KMS-11 (cell line): ENCODE measurements at regions not wholly inside any gene's neighbourhood (a gene's known extent, or its start where the extent isn't known, plus 50 kb on each side); places are given as distances from the start of the nearest gene placed in this dataset.

Source experiments
- H2AFZ ChIP-seq: fragments of 200-600 bp; sonication (generic); 2 replicates; pipeline ENCODE4 v1.6.1; 2016; ENCODE audit warnings: antibody characterized with exemption, mixed run types, low read depth
- H3K27ac ChIP-seq: fragments of 200-600 bp; sonication (generic); 2 replicates; pipeline ENCODE4 v1.6.1; 2016; ENCODE audit warnings: mild to moderate bottlenecking, mixed run types
- H3K27me3 ChIP-seq: fragments of 200-600 bp; sonication (generic); 2 replicates; pipeline ENCODE4 v1.6.1; 2017; ENCODE audit warnings: mild to moderate bottlenecking, low read depth, mixed run types, moderate library complexity; ENCODE audit not compliant: insufficient read depth
- H3K36me3 ChIP-seq: fragments of 200-600 bp; sonication (generic); 2 replicates; pipeline ENCODE4 v1.6.1; 2017; ENCODE audit warnings: mild to moderate bottlenecking, mixed run types; ENCODE audit not compliant: insufficient read depth
- H3K4me1 ChIP-seq: fragments of 200-600 bp; sonication (generic); 2 replicates; pipeline ENCODE4 v1.6.1; 2016; ENCODE audit warnings: mild to moderate bottlenecking, low read depth, mixed run types; ENCODE audit not compliant: poor library complexity, severe bottlenecking
- H3K4me2 ChIP-seq: fragments of 200-600 bp; sonication (generic); 2 replicates; pipeline ENCODE4 v1.7.0; 2016; ENCODE audit warnings: mild to moderate bottlenecking, mixed run types
- H3K4me3 ChIP-seq: fragments of 200-600 bp; sonication (generic); IDR thresholded peaks from 2 replicates; pipeline ENCODE4 v1.6.1; 2017; ENCODE audit warnings: low read depth, low read length, mixed read lengths; ENCODE audit not compliant: insufficient read depth
- H3K79me2 ChIP-seq: fragments of 200-600 bp; sonication (generic); 2 replicates; pipeline ENCODE4 v1.6.1; 2016; ENCODE audit warnings: low read depth, mixed run types; ENCODE audit not compliant: insufficient read depth
- H3K9ac ChIP-seq: fragments of 200-600 bp; sonication (generic); 2 replicates; pipeline ENCODE4 v1.6.1; 2016; ENCODE audit warnings: mild to moderate bottlenecking, mixed run types
- H4K20me1 ChIP-seq: fragments of 200-600 bp; sonication (generic); 2 replicates; pipeline ENCODE4 v1.6.1; 2016; ENCODE audit warnings: mild to moderate bottlenecking, mixed run types; ENCODE audit not compliant: insufficient read depth
- CTCF ChIP-seq: fragments of 200-600 bp; sonication (generic); conservative IDR thresholded peaks from 2 replicates; pipeline ENCODE4 v1.6.1; 2017; ENCODE audit warnings: low read depth, mild to moderate bottlenecking, antibody characterized with exemption, low read length, moderate library complexity, mixed read lengths

GRCh38 chr6:116992546-116992945 lies 115.5 kb downstream of the RFX6 start:
- Histone ChIP-seq H4K20me1 (no peaks in the 10 kb centered on the region), H3K4me3 (no peak overlapping the region), H3K27me3 (no peaks in the 10 kb centered on the region), H3K27ac (no peak overlapping the region), H3K9ac (no peak overlapping the region), H3K4me2 (no peak overlapping the region), H3K36me3 (no peaks in the 10 kb centered on the region), H3K4me1 (no peaks in the 10 kb centered on the region), H3K79me2 (no peaks in the 10 kb centered on the region), H2AFZ (no peak overlapping the region)
- no peak for TF ChIP-seq CTCF

GRCh38 chr6:116994447-116994846 lies 117.4 kb downstream of the RFX6 start:
- Histone ChIP-seq H3K27me3 (no peaks in the 10 kb centered on the region), H2AFZ (no peak overlapping the region), H3K4me3 (no peak overlapping the region), H3K4me2 (no peak overlapping the region), H3K4me1 (no peaks in the 10 kb centered on the region), H3K9ac (no peak overlapping the region), H3K79me2 (no peaks in the 10 kb centered on the region), H4K20me1 (no peaks in the 10 kb centered on the region), H3K27ac (no peak overlapping the region), H3K36me3 (no peaks in the 10 kb centered on the region)
- no peak for TF ChIP-seq CTCF

- Histone ChIP-seq H3K36me3 (no peaks in the 10 kb centered on the region), H3K4me3 (no peak overlapping the region), H4K20me1 (no peaks in the 10 kb centered on the region), H3K27ac (no peak overlapping the region), H3K27me3 (no peaks in the 10 kb centered on the region), H2AFZ (no peak overlapping the region), H3K79me2 (no peaks in the 10 kb centered on the region), H3K9ac (no peak overlapping the region), H3K4me2 (no peak overlapping the region), H3K4me1 (no peaks in the 10 kb centered on the region)
- no peak for TF ChIP-seq CTCF
Measured at GRCh38 chr6:116996842-116997241, 119.8 kb downstream of the RFX6 start.

- no peak overlapping the region for H3K4me2 ChIP-seq
- no peak overlapping the region for H3K27ac ChIP-seq
- no peaks in the 10 kb centered on the region for H4K20me1 ChIP-seq
- no peak for TF ChIP-seq CTCF
- no peak overlapping the region for H3K9ac ChIP-seq
- no peaks in the 10 kb centered on the region for H3K27me3 ChIP-seq
- H3K4me1 ChIP-seq, result no peaks in the 10 kb centered on the region
- no peaks in the 10 kb centered on the region for H3K36me3 ChIP-seq
- no peaks in the 10 kb centered on the region for H3K79me2 ChIP-seq
- H2AFZ ChIP-seq, result no peak overlapping the region
- no peak overlapping the region for H3K4me3 ChIP-seq
Measured at GRCh38 chr6:116997496-116997895, 120.5 kb downstream of the RFX6 start.

GRCh38 chr6:117007659-117008058 lies 130.6 kb downstream of the RFX6 start:
- no peak overlapping the region for H3K9ac ChIP-seq

More at GRCh38 chr6:117007659-117008058, 130.6 kb downstream of the RFX6 start:
- Histone ChIP-seq H3K27ac (no peak overlapping the region), H3K27me3 (no peaks in the 10 kb centered on the region), H3K4me1 (no peaks in the 10 kb centered on the region), H4K20me1 (no peaks in the 10 kb centered on the region), H2AFZ (no peak overlapping the region), H3K36me3 (no peaks in the 10 kb centered on the region), H3K4me3 (no peak overlapping the region), H3K4me2 (no peak overlapping the region), H3K79me2 (no peaks in the 10 kb centered on the region)
- TF ChIP-seq CTCF, result no peak
